Gastroesophageal sphincter (tissue), 3 donors: ENCODE measurements at regions not wholly inside any gene's neighbourhood (a gene's known extent, or its start where the extent isn't known, plus 50 kb on each side); places are given as distances from the start of the nearest gene placed in this dataset.

Source experiments
- CTCF ChIP-seq, 4 experiments: fragments of 200-600 bp in 2 of 4; fragments of 450-650 bp in 2 of 4; sonication (generic) in 1 of 4; IDR thresholded peaks; one replicate each; pipeline ENCODE4 v1.5.1; 2017 to 2019; ENCODE audit warnings: antibody characterized with exemption in 4 of 4, mild to moderate bottlenecking in 2 of 4, moderate library complexity in 2 of 4
- EP300 ChIP-seq: sonication (generic); formaldehyde crosslinking; IDR thresholded peaks from one replicate; pipeline ENCODE4 v1.6.1; 2017; ENCODE audit warnings: antibody characterized with exemption, mild to moderate bottlenecking
- POLR2A ChIP-seq, 2 donors: fragments of 450-650 bp; IDR thresholded peaks; one replicate each; pipeline ENCODE4 v1.6.1; 2017; ENCODE audit warnings: antibody characterized with exemption in 2 of 2, mild to moderate bottlenecking in 2 of 2, moderate library complexity in 1 of 2
- POLR2AphosphoS5 ChIP-seq: sonication (generic); formaldehyde crosslinking; IDR thresholded peaks from one replicate; pipeline ENCODE4 v1.6.1; 2017; ENCODE audit warnings: antibody characterized with exemption

- no peak for TF ChIP-seq CTCF (IDR thresholded peaks at IDR 0.05)
- no peak for TF ChIP-seq POLR2A (IDR thresholded peaks at IDR 0.05)
- no peak for TF ChIP-seq POLR2AphosphoS5
- no peak for TF ChIP-seq EP300
These were observed 659.4 kb downstream of the MED13L start for GRCh38 chr12:115618105-115618504.
